ENCODE measurements at regions not wholly inside any gene's neighbourhood (a gene's known extent, or its start where the extent isn't known, plus 50 kb on each side); places are given as distances from the start of the nearest gene placed in this dataset.

- no peak for FAIRE-seq
- no peak for DNase-seq (ENCODE audit: insufficient read length, low spot score)
- TF ChIP-seq POLR2A (IDR thresholded peaks at IDR 0.05; ENCODE audit: low read depth, low read length): no peak
These were observed 242.5 kb downstream of the ERMARD start for GRCh38 chr6:169993861-169994481.

GRCh38 chr6:169991913-169992312, 240.5 kb downstream of the ERMARD start:
- FAIRE-seq (no peak), DNase-seq (ENCODE audit: insufficient read length, low spot score) (no peak)
- TF ChIP-seq POLR2A (IDR thresholded peaks at IDR 0.05; ENCODE audit: low read depth, low read length): no peak

GRCh38 chr6:169991031-169991390, 239.6 kb downstream of the ERMARD start:
- TF ChIP-seq POLR2A (IDR thresholded peaks at IDR 0.05; ENCODE audit: low read depth, low read length): no peak
- FAIRE-seq (no peak), DNase-seq (ENCODE audit: insufficient read length, low spot score) (no peak)

GRCh38 chr6:169990095-169991030, 238.9 kb downstream of the ERMARD start:
- TF ChIP-seq POLR2A (IDR thresholded peaks at IDR 0.05; ENCODE audit: low read depth, low read length): no peak
- DNase-seq (ENCODE audit: insufficient read length, low spot score) (no peak), FAIRE-seq (no peak)

GRCh38 chr6:169989594-169989993, 238.2 kb downstream of the ERMARD start:
- no peak for TF ChIP-seq POLR2A (IDR thresholded peaks at IDR 0.05; ENCODE audit: low read depth, low read length)
- DNase-seq (ENCODE audit: insufficient read length, low spot score) (no peak), FAIRE-seq (no peak)

- FAIRE-seq (no peak), DNase-seq (ENCODE audit: insufficient read length, low spot score) (no peak)
- no peak for TF ChIP-seq POLR2A (IDR thresholded peaks at IDR 0.05; ENCODE audit: low read depth, low read length)
These were observed 237.5 kb downstream of the ERMARD start for GRCh38 chr6:169988769-169989550.

- no peak for TF ChIP-seq POLR2A (IDR thresholded peaks at IDR 0.05; ENCODE audit: low read depth, low read length)
- FAIRE-seq: no peak
- no peak for DNase-seq (ENCODE audit: insufficient read length, low spot score)
These were observed 235.6 kb downstream of the ERMARD start for GRCh38 chr6:169986848-169987498.

GRCh38 chr6:169986171-169986847, 234.9 kb downstream of the ERMARD start:
- no peak for DNase-seq (ENCODE audit: insufficient read length, low spot score)
- TF ChIP-seq POLR2A (IDR thresholded peaks at IDR 0.05; ENCODE audit: low read depth, low read length): no peak
- FAIRE-seq: no peak

- no peak for TF ChIP-seq POLR2A (IDR thresholded peaks at IDR 0.05; ENCODE audit: low read depth, low read length)
- FAIRE-seq (no peak), DNase-seq (ENCODE audit: insufficient read length, low spot score) (no peak)
These were observed 233.9 kb downstream of the ERMARD start for GRCh38 chr6:169985121-169986015.

GRCh38 chr6:169984181-169985120, 233.0 kb downstream of the ERMARD start:
- FAIRE-seq: no peak
- no peak for TF ChIP-seq POLR2A (IDR thresholded peaks at IDR 0.05; ENCODE audit: low read depth, low read length)
- DNase-seq (ENCODE audit: insufficient read length, low spot score): no peak

GRCh38 chr6:169983651-169984050, 232.2 kb downstream of the ERMARD start:
- TF ChIP-seq POLR2A (IDR thresholded peaks at IDR 0.05; ENCODE audit: low read depth, low read length): no peak
- no peak for FAIRE-seq
- DNase-seq (ENCODE audit: insufficient read length, low spot score): no peak
